PC-3 (cell line): ENCODE measurements at regions not wholly inside any gene's neighbourhood (a gene's known extent, or its start where the extent isn't known, plus 50 kb on each side); places are given as distances from the start of the nearest gene placed in this dataset.

Source experiments
- ATAC-seq: fragments of 200-7000 bp; cut with Tn5 transposase; 2 replicates; pipeline ENCODE4 v1.9.1; 2020; ENCODE audit warnings: mild to moderate bottlenecking, moderate library complexity
- BruUV-seq: library from RNA; stranded (reverse); fragments of 400-500 nt; replicated peaks from 2 replicates; lab custom pipeline; 2021; lab: Mats Ljungman, UMichigan
- CTCF ChIA-PET: fragments of 300-600 bp; sonication (Branson Sonifier 250); formaldehyde crosslinking; loops from one replicate; lab custom pipeline; 2022; ENCODE audit warnings: antibody characterized with exemption; lab: Charles Lee
- POLR2A ChIA-PET: fragments of 300-600 bp; sonication (Branson Sonifier 250); formaldehyde crosslinking; loops from one replicate; lab custom pipeline; 2022; ENCODE audit warnings: antibody characterized with exemption; ENCODE audit not compliant: unreplicated experiment; lab: Charles Lee
- DNase-seq: peaks from one replicate; pipeline ENCODE4 v3.0.0-alpha.2; 2015
- H2AFZ ChIP-seq: fragments of 300-600 bp; sonication (generic); 2 replicates; pipeline ENCODE4 v1.6.0; 2016; ENCODE audit warnings: antibody characterized with exemption, low read length
- H3F3A ChIP-seq: fragments of 300-600 bp; sonication (generic); one replicate; pipeline ENCODE4 v1.6.0; 2017; ENCODE audit warnings: antibody characterized with exemption, low read length, control low read depth, mild to moderate bottlenecking; ENCODE audit not compliant: unreplicated experiment
- H3K27ac ChIP-seq: fragments of 300-600 bp; sonication (generic); 2 replicates; pipeline ENCODE4 v1.5.1; 2016; ENCODE audit warnings: mild to moderate bottlenecking, low read length
- H3K27me3 ChIP-seq: fragments of 300-600 bp; sonication (generic); 2 replicates; pipeline ENCODE4 v1.6.1; 2016; ENCODE audit warnings: low read length, mixed read lengths
- H3K36me3 ChIP-seq: fragments of 300-600 bp; sonication (generic); 2 replicates; pipeline ENCODE4 v1.6.1; 2016; ENCODE audit warnings: low read depth, mixed run types, low read length, mixed read lengths
- H3K4me1 ChIP-seq: fragments of 300-600 bp; sonication (generic); 2 replicates; pipeline ENCODE4 v1.5.1; 2016; ENCODE audit warnings: low read length; ENCODE audit not compliant: insufficient read depth
- H3K4me2 ChIP-seq: fragments of 300-600 bp; sonication (generic); 2 replicates; pipeline ENCODE4 v1.6.0; 2016; ENCODE audit warnings: low read length
- H3K4me3 ChIP-seq: fragments of 300-600 bp; sonication (generic); 2 replicates; pipeline ENCODE4 v1.5.1; 2016; ENCODE audit warnings: mild to moderate bottlenecking, low read length, mixed read lengths
- H3K79me2 ChIP-seq: fragments of 300-600 bp; sonication (generic); 2 replicates; pipeline ENCODE4 v1.6.1; 2017; ENCODE audit warnings: low read length, mixed read lengths
- H3K9ac ChIP-seq: fragments of 300-600 bp; sonication (generic); 2 replicates; pipeline ENCODE4 v1.6.0; 2016; ENCODE audit warnings: mild to moderate bottlenecking, low read length
- H3K9me2 ChIP-seq: fragments of 300-600 bp; sonication (generic); replicated peaks from 2 replicates; pipeline ENCODE4 v1.6.1; 2016; ENCODE audit warnings: mixed run types, low read length, mixed read lengths
- H3K9me3 ChIP-seq: fragments of 300-600 bp; sonication (generic); 2 replicates; pipeline ENCODE4 v1.6.1; 2016; ENCODE audit warnings: low read length, mixed read lengths
- H4K20me1 ChIP-seq: fragments of 300-600 bp; sonication (generic); 2 replicates; pipeline ENCODE4 v1.6.1; 2016; ENCODE audit warnings: low read length, mixed read lengths
- EZH2 ChIP-seq: fragments of 300-600 bp; sonication (generic); IDR thresholded peaks from one replicate; pipeline ENCODE4 v1.6.1; 2017; ENCODE audit warnings: antibody characterized with exemption, mild to moderate bottlenecking, low read length; ENCODE audit not compliant: unreplicated experiment
- EZH2phosphoT487 ChIP-seq: fragments of 300-600 bp; sonication (generic); IDR thresholded peaks from 2 replicates; pipeline ENCODE4 v1.6.1; 2018; ENCODE audit warnings: mild to moderate bottlenecking, antibody characterized with exemption, low read length, borderline replicate concordance
- intact Hi-C: fragments of 100-400 bp; cut with micrococcal nuclease; formaldehyde crosslinking; loops from 2 replicates; pipeline ENCODE4 v1.9.0; 2023
- TF ChIP-seq, protein P1 (sequence below): fragments of 300-600 bp; sonication (generic); conservative IDR thresholded peaks from 2 replicates; pipeline ENCODE4 v1.5.1; 2017; ENCODE audit warnings: antibody characterized with exemption, low read depth, mild to moderate bottlenecking, low read length

DNA sequence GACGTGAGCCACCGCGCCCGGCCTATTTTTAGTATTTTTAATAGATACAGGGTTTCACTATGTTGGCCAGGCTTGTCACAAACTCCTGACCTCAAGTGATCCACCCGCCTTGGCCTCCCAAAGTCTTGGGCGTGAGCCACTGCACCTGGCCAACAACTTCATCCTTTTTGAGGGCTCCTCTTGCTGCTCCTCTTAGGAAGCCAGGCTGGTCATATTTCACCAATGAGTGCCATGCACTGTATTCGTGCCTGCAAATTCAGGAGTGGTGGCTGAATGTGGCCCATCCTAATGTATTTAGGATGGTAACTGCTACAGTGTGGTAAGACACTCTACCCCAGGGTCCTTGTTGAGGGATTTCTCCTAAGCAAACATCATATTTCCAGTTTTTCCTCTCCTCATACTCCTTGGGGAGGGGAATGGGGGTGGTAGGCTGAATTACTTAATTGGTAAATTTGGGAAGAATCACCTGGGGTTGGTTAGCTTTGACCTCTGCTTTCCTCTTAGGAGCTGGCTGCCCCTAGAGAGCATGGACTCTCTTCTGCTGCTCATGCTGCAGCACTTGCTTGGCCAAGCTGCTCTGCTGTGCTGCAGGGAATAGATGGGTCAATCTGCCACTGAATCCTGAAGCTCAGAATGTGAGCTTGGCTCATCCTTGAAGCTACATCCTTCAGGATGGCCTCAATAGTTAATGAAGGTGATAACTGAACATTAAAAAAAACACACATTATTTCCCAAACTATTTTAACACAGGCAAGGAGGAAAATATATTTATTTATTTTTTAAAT is 167.4 kb downstream of the HS3ST1 start:
- POLR2A ChIA-PET: no interaction called here
- no peak overlapping the region for H3K9ac ChIP-seq
- no peaks in the 10 kb centered on the region for H4K20me1 ChIP-seq
- no peaks in the 10 kb centered on the region for H3K9me2 ChIP-seq
- no peaks in the 10 kb centered on the region for H3K36me3 ChIP-seq
- no peak overlapping the region for H2AFZ ChIP-seq
- no peaks in the 10 kb centered on the region for H3K27me3 ChIP-seq
- H3K79me2 ChIP-seq: no peaks in the 10 kb centered on the region
- H3K27ac ChIP-seq: no peak overlapping the region
- TF ChIP-seq, protein P1, sequence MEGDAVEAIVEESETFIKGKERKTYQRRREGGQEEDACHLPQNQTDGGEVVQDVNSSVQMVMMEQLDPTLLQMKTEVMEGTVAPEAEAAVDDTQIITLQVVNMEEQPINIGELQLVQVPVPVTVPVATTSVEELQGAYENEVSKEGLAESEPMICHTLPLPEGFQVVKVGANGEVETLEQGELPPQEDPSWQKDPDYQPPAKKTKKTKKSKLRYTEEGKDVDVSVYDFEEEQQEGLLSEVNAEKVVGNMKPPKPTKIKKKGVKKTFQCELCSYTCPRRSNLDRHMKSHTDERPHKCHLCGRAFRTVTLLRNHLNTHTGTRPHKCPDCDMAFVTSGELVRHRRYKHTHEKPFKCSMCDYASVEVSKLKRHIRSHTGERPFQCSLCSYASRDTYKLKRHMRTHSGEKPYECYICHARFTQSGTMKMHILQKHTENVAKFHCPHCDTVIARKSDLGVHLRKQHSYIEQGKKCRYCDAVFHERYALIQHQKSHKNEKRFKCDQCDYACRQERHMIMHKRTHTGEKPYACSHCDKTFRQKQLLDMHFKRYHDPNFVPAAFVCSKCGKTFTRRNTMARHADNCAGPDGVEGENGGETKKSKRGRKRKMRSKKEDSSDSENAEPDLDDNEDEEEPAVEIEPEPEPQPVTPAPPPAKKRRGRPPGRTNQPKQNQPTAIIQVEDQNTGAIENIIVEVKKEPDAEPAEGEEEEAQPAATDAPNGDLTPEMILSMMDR: no peak
- no peak for TF ChIP-seq EZH2phosphoT487
- TF ChIP-seq EZH2: no peak
- no peak for DNase-seq
- no peaks in the 10 kb centered on the region for H3F3A ChIP-seq
- no peak overlapping the region for H3K4me2 ChIP-seq
- CTCF ChIA-PET: no interaction called here
- no peak overlapping the region for H3K4me3 ChIP-seq
- intact Hi-C loops: no loop called here
- no peaks in the 10 kb centered on the region for H3K9me3 ChIP-seq
- H3K4me1 ChIP-seq: no peaks in the 10 kb centered on the region; the same call in 1 of the 2 replicates
- no peak for ATAC-seq
- no TSS peak for BruUV-seq

GRCh38 chr4:11259837-11260236 is 168.9 kb downstream of the HS3ST1 start:
- ChIA-PET CTCF (no interaction called here), POLR2A (no interaction called here)
- H3F3A ChIP-seq: no peaks in the 10 kb centered on the region
- no peaks in the 10 kb centered on the region for H3K79me2 ChIP-seq
- no peak overlapping the region for H2AFZ ChIP-seq
- H3K9ac ChIP-seq: no peak overlapping the region
- no peaks in the 10 kb centered on the region for H3K9me3 ChIP-seq
- no peak overlapping the region for H3K4me2 ChIP-seq
- H3K4me3 ChIP-seq: no peak overlapping the region
- no peak for ATAC-seq
- DNase-seq: no peak
- intact Hi-C loops: no loop called here
- no peaks in the 10 kb centered on the region; the same call in 1 of the 2 replicates for H3K4me1 ChIP-seq
- no TSS peak for BruUV-seq
- no peaks in the 10 kb centered on the region for H3K27me3 ChIP-seq
- no peaks in the 10 kb centered on the region for H3K36me3 ChIP-seq
- H3K9me2 ChIP-seq: no peaks in the 10 kb centered on the region
- H3K27ac ChIP-seq: no peak overlapping the region
- TF ChIP-seq, protein P1: no peak
- TF ChIP-seq EZH2phosphoT487 (no peak), EZH2 (no peak)
- H4K20me1 ChIP-seq: no peaks in the 10 kb centered on the region

DNA sequence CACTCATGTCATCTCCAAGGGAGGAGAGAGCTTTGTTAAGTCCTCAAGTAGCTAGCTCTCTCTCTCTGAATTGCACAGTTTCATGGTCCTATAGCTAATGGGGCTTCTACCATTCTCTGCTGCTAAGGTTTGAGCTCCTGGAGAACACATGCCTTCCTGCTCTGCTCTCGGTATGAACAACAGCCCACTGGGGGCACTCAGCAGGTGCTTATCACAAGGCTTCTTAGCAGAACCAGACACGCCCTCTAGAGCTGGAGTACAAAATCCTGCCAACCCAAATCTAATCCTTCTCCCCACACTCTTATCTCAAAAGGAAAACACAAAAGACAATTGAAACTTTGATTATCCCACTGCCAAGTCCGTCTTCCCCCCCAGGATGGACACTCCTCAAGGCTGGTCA is 176.5 kb downstream of the HS3ST1 start:
- Histone ChIP-seq H3K9me3 (no peaks in the 10 kb centered on the region), H3K36me3 (no peaks in the 10 kb centered on the region), H3K27me3 (no peaks in the 10 kb centered on the region), H3K4me3 (no peak overlapping the region), H3K79me2 (no peaks in the 10 kb centered on the region), H3K9me2 (no peaks in the 10 kb centered on the region), H3K9ac (no peak overlapping the region), H4K20me1 (no peaks in the 10 kb centered on the region), H3K27ac (no peak overlapping the region), H3F3A (no peaks in the 10 kb centered on the region), H3K4me2 (no peak overlapping the region), H2AFZ (no peak overlapping the region), H3K4me1 (no peaks in the 10 kb centered on the region)
- no peak for TF ChIP-seq EZH2
- no peak for TF ChIP-seq EZH2phosphoT487
- TF ChIP-seq, protein P1: no peak
- CTCF ChIA-PET: no interaction called here
- no peak for DNase-seq
- ATAC-seq: no peak
- POLR2A ChIA-PET: no interaction called here
- no TSS peak for BruUV-seq
- intact Hi-C loops: no loop called here
